Gastrocnemius medialis (tissue), 4 donors: ENCODE measurements at regions not wholly inside any gene's neighbourhood (a gene's known extent, or its start where the extent isn't known, plus 50 kb on each side); places are given as distances from the start of the nearest gene placed in this dataset.

Source experiments
- ATAC-seq, 2 donors: fragments of 150-250 bp; one replicate each; pipeline ENCODE4 v1.9.1; 2016
- DNase-seq, 2 donors: peaks; one replicate each; pipeline ENCODE4 v3.0.0-alpha.2; 2019
- H3K27ac ChIP-seq, 4 donors: fragments of 200-600 bp; sonication (generic); 1 replicate in 1 of 4; 2 replicates in 3 of 4; pipeline ENCODE4 v1.5.1; 2016 to 2018; ENCODE audit warnings: mild to moderate bottlenecking in 2 of 4, moderate library complexity in 1 of 4
- H3K27me3 ChIP-seq, 3 donors: fragments of 200-600 bp; sonication (generic) in 2 of 3; 1 replicate in 1 of 3; 2 replicates in 2 of 3; pipeline versions ENCODE4 v1.5.1 to v1.6.0; 2016 to 2019; ENCODE audit warnings: mild to moderate bottlenecking in 1 of 3, moderate library complexity in 1 of 3
- H3K36me3 ChIP-seq, 2 donors: fragments of 200-600 bp; sonication (generic) in 1 of 2; one replicate each; pipeline ENCODE4 v1.5.1; 2017 to 2018
- H3K4me1 ChIP-seq, 2 donors: fragments of 200-600 bp; sonication (generic) in 1 of 2; one replicate each; pipeline ENCODE4 v1.5.1; 2016 to 2017; ENCODE audit warnings: mild to moderate bottlenecking in 2 of 2
- H3K4me3 ChIP-seq, 4 donors: fragments of 200-600 bp; sonication (generic) in 3 of 4; 1 replicate in 1 of 4; 2 replicates in 3 of 4; pipeline ENCODE4 v1.5.1; 2016 to 2019; ENCODE audit warnings: mild to moderate bottlenecking in 2 of 4
- H3K9me3 ChIP-seq, 3 donors: fragments of 200-600 bp; sonication (generic) in 2 of 3; 1 replicate in 1 of 3; 2 replicates in 2 of 3; pipeline ENCODE4 v1.5.1; 2016 to 2019
- CTCF ChIP-seq, 5 experiments: fragments of 450-650 bp in 3 of 5; fragments of 200-600 bp in 2 of 5; sonication (generic) in 2 of 5; IDR thresholded peaks in 4 of 5; conservative IDR thresholded peaks in 1 of 5; 1 replicate in 4 of 5; 2 replicates in 1 of 5; pipeline ENCODE4 v1.5.1; 2016 to 2019; ENCODE audit warnings: antibody characterized with exemption in 5 of 5, mild to moderate bottlenecking in 3 of 5, moderate library complexity in 3 of 5
- POLR2A ChIP-seq, 2 donors: fragments of 450-650 bp; IDR thresholded peaks; one replicate each; pipeline ENCODE4 v1.6.1; 2017; ENCODE audit warnings: antibody characterized with exemption in 2 of 2, mild to moderate bottlenecking in 2 of 2, moderate library complexity in 2 of 2
- in situ Hi-C, 4 donors: fragments of 200-750 bp; cut with MboI; loops; one replicate each; pipeline versions ENCODE4 v1.15.0 to v1.8.0; 2017; ENCODE audit warnings: low sequenced_read_pairs in 4 of 4
- intact Hi-C: fragments of 100-400 bp; cut with DNase I; formaldehyde crosslinking; loops from one replicate; pipeline ENCODE4 v1.15.1; 2023; ENCODE audit warnings: low total_unique reads

- DNase-seq: no peak
- H3K36me3 ChIP-seq: no peaks in the 10 kb centered on the region
- no peak for ATAC-seq
Measured at GRCh38 chr22:44381761-44382115, 69.0 kb upstream of the SHISAL1 start.

GRCh38 chr22:44380756-44381486, 68.2 kb upstream of the SHISAL1 start:
- ATAC-seq (no peak), DNase-seq (no peak)
- in situ Hi-C loops: no loop called here

More at GRCh38 chr22:44381761-44382115, 69.0 kb upstream of the SHISAL1 start:
- Histone ChIP-seq H3K27me3 (peaks cover 0 to 4% (median under 1%) of the 10 kb centered on the region in 3 donors), H3K27ac (no peak overlapping the region), H3K4me3 (no peak overlapping the region), H3K9me3 (no peaks in the 10 kb centered on the region), H3K4me1 (no peaks in the 10 kb centered on the region)
- in situ Hi-C loops (no loop called here), intact Hi-C loops (no loop called here)
- no peak for TF ChIP-seq CTCF (IDR thresholded peaks at IDR 0.05 in 4 of 5, conservative IDR thresholded peaks at IDR 0.05 in 1 of 5)
- no peak for TF ChIP-seq POLR2A (IDR thresholded peaks at IDR 0.05)

GRCh38 chr22:44379817-44380755, 67.3 kb upstream of the SHISAL1 start:
- in situ Hi-C loops (no loop called here), intact Hi-C loops (no loop called here)
- no peak for ATAC-seq
- Histone ChIP-seq H3K4me1 (no peaks in the 10 kb centered on the region), H3K27ac (no peak overlapping the region), H3K36me3 (no peaks in the 10 kb centered on the region), H3K9me3 (no peaks in the 10 kb centered on the region), H3K4me3 (no peak overlapping the region), H3K27me3 (peaks cover 0 to 4% (median 0%) of the 10 kb centered on the region in 3 donors)
- DNase-seq: no peak
- no peak for TF ChIP-seq POLR2A (IDR thresholded peaks at IDR 0.05)

More at GRCh38 chr22:44380756-44381486, 68.2 kb upstream of the SHISAL1 start:
- intact Hi-C loops: no loop called here
- TF ChIP-seq POLR2A (IDR thresholded peaks at IDR 0.05): no peak
- TF ChIP-seq CTCF (IDR thresholded peaks at IDR 0.05 in 4 of 5, conservative IDR thresholded peaks at IDR 0.05 in 1 of 5): no peak
- Histone ChIP-seq H3K4me1 (no peaks in the 10 kb centered on the region), H3K27me3 (peaks cover 0 to 4% (median 0%) of the 10 kb centered on the region in 3 donors), H3K9me3 (no peaks in the 10 kb centered on the region), H3K27ac (no peak overlapping the region), H3K36me3 (no peaks in the 10 kb centered on the region), H3K4me3 (no peak overlapping the region)

GRCh38 chr22:44378380-44378779, 65.6 kb upstream of the SHISAL1 start:
- intact Hi-C loops: no loop called here

More at GRCh38 chr22:44378380-44378779, 65.6 kb upstream of the SHISAL1 start:
- TF ChIP-seq POLR2A (IDR thresholded peaks at IDR 0.05) (no peak), CTCF (IDR thresholded peaks at IDR 0.05 in 4 of 5, conservative IDR thresholded peaks at IDR 0.05 in 1 of 5) (no peak)
- no peaks in the 10 kb centered on the region for H3K36me3 ChIP-seq
- peaks cover 0 to 4% (median 0%) of the 10 kb centered on the region in 3 donors for H3K27me3 ChIP-seq
- no peak overlapping the region for H3K4me3 ChIP-seq
- ATAC-seq (no peak), DNase-seq (no peak)
- H3K9me3 ChIP-seq: no peaks in the 10 kb centered on the region
- no peaks in the 10 kb centered on the region for H3K4me1 ChIP-seq
- no peak overlapping the region for H3K27ac ChIP-seq
- in situ Hi-C loops: no loop called here
